ENCODE measurements at regions not wholly inside any gene's neighbourhood (a gene's known extent, or its start where the extent isn't known, plus 50 kb on each side); places are given as distances from the start of the nearest gene placed in this dataset.
A peak's percentile ranks its signal among the peaks of the same experiment; 100 is the strongest.

GRCh38 chr5:101846496-101846895 is 449.6 kb downstream of the SLCO4C1 start:
- Histone ChIP-seq H3K27me3 (ENCODE audit: control insufficient read depth, insufficient read depth, low read length) (no peaks in the 10 kb centered on the region), H3K4me3 (ENCODE audit: low read depth, low read length) (no peak overlapping the region), H3K27ac (ENCODE audit: low read depth, low read length) (no peak overlapping the region), H3K9me3 (ENCODE audit: control insufficient read depth, insufficient read depth, low read length) (no peaks in the 10 kb centered on the region), H3K4me1 (ENCODE audit: control insufficient read depth, insufficient read depth, low read length) (no peaks in the 10 kb centered on the region), H3K36me3 (ENCODE audit: control insufficient read depth, insufficient read depth, low read length) (no peaks in the 10 kb centered on the region)
- peak in 2 of 6 donors; percentile 6 for DNase-seq (ENCODE audit: low read depth in 4 of 6, low spot score in 6 of 6)

- DNase-seq (ENCODE audit: low read depth in 4 of 6, low spot score in 6 of 6): no peak
- Histone ChIP-seq H3K9me3 (ENCODE audit: control insufficient read depth, insufficient read depth, low read length) (no peaks in the 10 kb centered on the region), H3K27me3 (ENCODE audit: control insufficient read depth, insufficient read depth, low read length) (no peaks in the 10 kb centered on the region), H3K27ac (ENCODE audit: low read depth, low read length) (no peak overlapping the region), H3K4me3 (ENCODE audit: low read depth, low read length) (no peak overlapping the region), H3K36me3 (ENCODE audit: control insufficient read depth, insufficient read depth, low read length) (no peaks in the 10 kb centered on the region), H3K4me1 (ENCODE audit: control insufficient read depth, insufficient read depth, low read length) (no peaks in the 10 kb centered on the region)
- no CpG with 5 or more reads among the region's 1 CpG for WGBS (ENCODE audit: insufficient coverage)
Measured at GRCh38 chr5:101843055-101843454, 453.0 kb downstream of the SLCO4C1 start.

GRCh38 chr5:101838435-101838834 is 457.6 kb downstream of the SLCO4C1 start:
- H3K36me3 ChIP-seq (ENCODE audit: control insufficient read depth, insufficient read depth, low read length): no peaks in the 10 kb centered on the region
- no peak overlapping the region for H3K4me3 ChIP-seq (ENCODE audit: low read depth, low read length)
- WGBS (ENCODE audit: insufficient coverage): no CpG with 5 or more reads among the region's 5 CpGs
- H3K27me3 ChIP-seq (ENCODE audit: control insufficient read depth, insufficient read depth, low read length): no peaks in the 10 kb centered on the region
- H3K9me3 ChIP-seq (ENCODE audit: control insufficient read depth, insufficient read depth, low read length): no peaks in the 10 kb centered on the region
- no peak overlapping the region for H3K27ac ChIP-seq (ENCODE audit: low read depth, low read length)
- H3K4me1 ChIP-seq (ENCODE audit: control insufficient read depth, insufficient read depth, low read length): no peaks in the 10 kb centered on the region
- peak in 2 of 6 donors; percentile 32 to 54 for DNase-seq (ENCODE audit: low read depth in 4 of 6, low spot score in 6 of 6)

GRCh38 chr5:101829255-101829654 is 466.8 kb downstream of the SLCO4C1 start:
- no peak for DNase-seq (ENCODE audit: low read depth in 4 of 6, low spot score in 6 of 6)
- H3K27me3 ChIP-seq (ENCODE audit: control insufficient read depth, insufficient read depth, low read length): no peaks in the 10 kb centered on the region
- H3K9me3 ChIP-seq (ENCODE audit: control insufficient read depth, insufficient read depth, low read length): peaks cover 4% of the 10 kb centered on the region
- no peak overlapping the region for H3K27ac ChIP-seq (ENCODE audit: low read depth, low read length)
- no CpG with 5 or more reads among the region's 4 CpGs for WGBS (ENCODE audit: insufficient coverage)
- H3K4me3 ChIP-seq (ENCODE audit: low read depth, low read length): no peak overlapping the region
- no peaks in the 10 kb centered on the region for H3K36me3 ChIP-seq (ENCODE audit: control insufficient read depth, insufficient read depth, low read length)
- no peaks in the 10 kb centered on the region for H3K4me1 ChIP-seq (ENCODE audit: control insufficient read depth, insufficient read depth, low read length)

- H3K27me3 ChIP-seq (ENCODE audit: control insufficient read depth, insufficient read depth, low read length): no peaks in the 10 kb centered on the region
- H3K4me1 ChIP-seq (ENCODE audit: control insufficient read depth, insufficient read depth, low read length): no peaks in the 10 kb centered on the region
- no peak overlapping the region for H3K4me3 ChIP-seq (ENCODE audit: low read depth, low read length)
- H3K9me3 ChIP-seq (ENCODE audit: control insufficient read depth, insufficient read depth, low read length): no peaks in the 10 kb centered on the region
- no peak overlapping the region for H3K27ac ChIP-seq (ENCODE audit: low read depth, low read length)
- no peaks in the 10 kb centered on the region for H3K36me3 ChIP-seq (ENCODE audit: control insufficient read depth, insufficient read depth, low read length)
- no peak for DNase-seq (ENCODE audit: low read depth in 4 of 6, low spot score in 6 of 6)
Measured at GRCh38 chr5:101811466-101811865, 484.6 kb downstream of the SLCO4C1 start.

GRCh38 chr5:101806410-101806809 is 489.7 kb downstream of the SLCO4C1 start:
- no peak for DNase-seq (ENCODE audit: low read depth in 4 of 6, low spot score in 6 of 6)
- Histone ChIP-seq H3K9me3 (ENCODE audit: control insufficient read depth, insufficient read depth, low read length) (no peaks in the 10 kb centered on the region), H3K27me3 (ENCODE audit: control insufficient read depth, insufficient read depth, low read length) (no peaks in the 10 kb centered on the region), H3K27ac (ENCODE audit: low read depth, low read length) (no peak overlapping the region), H3K36me3 (ENCODE audit: control insufficient read depth, insufficient read depth, low read length) (no peaks in the 10 kb centered on the region), H3K4me1 (ENCODE audit: control insufficient read depth, insufficient read depth, low read length) (no peaks in the 10 kb centered on the region), H3K4me3 (ENCODE audit: low read depth, low read length) (no peak overlapping the region)
- WGBS (ENCODE audit: insufficient coverage): 77% methylated on average over 2 of the region's 2 CpGs

GRCh38 chr5:101796427-101796826 is 499.7 kb downstream of the SLCO4C1 start:
- Histone ChIP-seq H3K4me1 (ENCODE audit: control insufficient read depth, insufficient read depth, low read length) (no peaks in the 10 kb centered on the region), H3K9me3 (ENCODE audit: control insufficient read depth, insufficient read depth, low read length) (no peaks in the 10 kb centered on the region), H3K27me3 (ENCODE audit: control insufficient read depth, insufficient read depth, low read length) (no peaks in the 10 kb centered on the region), H3K4me3 (ENCODE audit: low read depth, low read length) (no peak overlapping the region), H3K27ac (ENCODE audit: low read depth, low read length) (no peak overlapping the region), H3K36me3 (ENCODE audit: control insufficient read depth, insufficient read depth, low read length) (no peaks in the 10 kb centered on the region)
- DNase-seq (ENCODE audit: low read depth in 4 of 6, low spot score in 6 of 6): no peak

GRCh38 chr5:101788797-101789196 is 507.3 kb downstream of the SLCO4C1 start:
- no peak for DNase-seq (ENCODE audit: low read depth in 4 of 6, low spot score in 6 of 6)
- no peaks in the 10 kb centered on the region for H3K9me3 ChIP-seq (ENCODE audit: control insufficient read depth, insufficient read depth, low read length)
- H3K27me3 ChIP-seq (ENCODE audit: control insufficient read depth, insufficient read depth, low read length): no peaks in the 10 kb centered on the region
- H3K4me1 ChIP-seq (ENCODE audit: control insufficient read depth, insufficient read depth, low read length): no peaks in the 10 kb centered on the region
- 84% methylated on average over 4 of the region's 4 CpGs for WGBS (ENCODE audit: insufficient coverage)
- H3K27ac ChIP-seq (ENCODE audit: low read depth, low read length): no peak overlapping the region
- no peaks in the 10 kb centered on the region for H3K36me3 ChIP-seq (ENCODE audit: control insufficient read depth, insufficient read depth, low read length)
- no peak overlapping the region for H3K4me3 ChIP-seq (ENCODE audit: low read depth, low read length)

GRCh38 chr5:101785090-101785489 is 511.0 kb downstream of the SLCO4C1 start:
- WGBS (ENCODE audit: insufficient coverage): 80% methylated on average over 1 of the region's 2 CpGs
- H3K27me3 ChIP-seq (ENCODE audit: control insufficient read depth, insufficient read depth, low read length): no peaks in the 10 kb centered on the region
- H3K27ac ChIP-seq (ENCODE audit: low read depth, low read length): no peak overlapping the region
- H3K4me1 ChIP-seq (ENCODE audit: control insufficient read depth, insufficient read depth, low read length): peaks cover 5% of the 10 kb centered on the region
- no peak for DNase-seq (ENCODE audit: low read depth in 4 of 6, low spot score in 6 of 6)
- H3K9me3 ChIP-seq (ENCODE audit: control insufficient read depth, insufficient read depth, low read length): no peaks in the 10 kb centered on the region
- H3K4me3 ChIP-seq (ENCODE audit: low read depth, low read length): no peak overlapping the region
- no peaks in the 10 kb centered on the region for H3K36me3 ChIP-seq (ENCODE audit: control insufficient read depth, insufficient read depth, low read length)

GRCh38 chr5:101783241-101784013 is 512.7 kb downstream of the SLCO4C1 start:
- peak overlapping the region; percentile 33 for H3K4me3 ChIP-seq (ENCODE audit: low read depth, low read length)
- peaks cover 5% of the 10 kb centered on the region for H3K4me1 ChIP-seq (ENCODE audit: control insufficient read depth, insufficient read depth, low read length)
- peaks cover under 1% of the 10 kb centered on the region for H3K9me3 ChIP-seq (ENCODE audit: control insufficient read depth, insufficient read depth, low read length)
- H3K27ac ChIP-seq (ENCODE audit: low read depth, low read length): no peak overlapping the region
- WGBS (ENCODE audit: insufficient coverage): 37% methylated on average over 24 of the region's 26 CpGs
- H3K27me3 ChIP-seq (ENCODE audit: control insufficient read depth, insufficient read depth, low read length): no peaks in the 10 kb centered on the region
- DNase-seq (ENCODE audit: low read depth in 4 of 6, low spot score in 6 of 6): peak in 2 of 6 donors; percentile 13 to 19
- no peaks in the 10 kb centered on the region for H3K36me3 ChIP-seq (ENCODE audit: control insufficient read depth, insufficient read depth, low read length)
